SK-N-SH treated with all-trans-retinoic acid at 6 μM for 48 hours (cell line): ENCODE measurements at regions not wholly inside any gene's neighbourhood (a gene's known extent, or its start where the extent isn't known, plus 50 kb on each side); places are given as distances from the start of the nearest gene placed in this dataset.

Experiments
- ATAC-seq: fragments of 200-7000 bp; cut with Tn5 transposase; 3 replicates; pipeline ENCODE4 v1.9.1; 2020; ENCODE audit warnings: mild to moderate bottlenecking, moderate library complexity
- ARNTL ChIP-seq: fragments of 450-650 bp; formaldehyde crosslinking; IDR thresholded peaks from 2 replicates; pipeline ENCODE4 v1.5.0; 2020; ENCODE audit warnings: low read depth, mild to moderate bottlenecking, moderate library complexity, borderline replicate concordance
- BACH2 ChIP-seq: fragments of 250-450 bp; sonication (Bioruptor Pico); IDR thresholded peaks from 2 replicates; pipeline ENCODE4 v1.9.0; 2021; ENCODE audit warnings: mild to moderate bottlenecking, borderline replicate concordance
- CSDC2 ChIP-seq: fragments of 250-450 bp; sonication (Bioruptor Pico); IDR thresholded peaks from 2 replicates; pipeline ENCODE4 v1.5.0; 2020; ENCODE audit warnings: mild to moderate bottlenecking, moderate library complexity
- ESRRG ChIP-seq: fragments of 250-450 bp; sonication (Bioruptor Pico); IDR thresholded peaks from 2 replicates; pipeline ENCODE4 v1.6.1; 2021; ENCODE audit warnings: mild to moderate bottlenecking
- GLIS3 ChIP-seq: fragments of 250-450 bp; sonication (Bioruptor Pico); IDR thresholded peaks from 2 replicates; pipeline ENCODE4 v1.5.0; 2020; ENCODE audit warnings: mild to moderate bottlenecking, moderate library complexity
- ISL1 ChIP-seq: fragments of 250-450 bp; sonication (Bioruptor Pico); IDR thresholded peaks from 2 replicates; pipeline ENCODE4 v2.1.2; 2022; ENCODE audit warnings: mild to moderate bottlenecking, moderate library complexity
- OSR1 ChIP-seq: fragments of 250-450 bp; sonication (Bioruptor Pico); IDR thresholded peaks from 2 replicates; pipeline ENCODE4 v1.8.0; 2022; ENCODE audit warnings: moderate library complexity, mild to moderate bottlenecking, inconsistent platforms
- PATZ1 ChIP-seq: fragments of 250-450 bp; sonication (Bioruptor Pico); IDR thresholded peaks from 2 replicates; pipeline ENCODE4 v1.8.0; 2020; ENCODE audit warnings: mild to moderate bottlenecking, moderate library complexity, borderline replicate concordance
- PPARA ChIP-seq: fragments of 250-450 bp; sonication (Bioruptor Pico); IDR thresholded peaks from 2 replicates; pipeline ENCODE4 v1.5.0; 2020; ENCODE audit warnings: mild to moderate bottlenecking, borderline replicate concordance
- RARB ChIP-seq: fragments of 250-450 bp; sonication (Bioruptor Pico); IDR thresholded peaks from 2 replicates; pipeline ENCODE4 v1.8.0; 2021; ENCODE audit warnings: mild to moderate bottlenecking, moderate library complexity
- SNAI2 ChIP-seq: fragments of 250-450 bp; sonication (Bioruptor Pico); IDR thresholded peaks from 2 replicates; pipeline ENCODE4 v1.5.0; 2020; ENCODE audit warnings: mild to moderate bottlenecking, moderate library complexity
- TCF4 ChIP-seq: fragments of 250-450 bp; sonication (Bioruptor Pico); IDR thresholded peaks from 2 replicates; pipeline ENCODE4 v1.8.0; 2021; ENCODE audit warnings: mild to moderate bottlenecking, moderate library complexity, borderline replicate concordance
- TOX ChIP-seq: fragments of 250-450 bp; sonication (Bioruptor Pico); IDR thresholded peaks from 2 replicates; pipeline ENCODE4 v1.8.0; 2021; ENCODE audit warnings: mild to moderate bottlenecking, moderate library complexity, borderline replicate concordance
- TSHZ2 ChIP-seq: fragments of 250-450 bp; sonication (Bioruptor Pico); IDR thresholded peaks from 2 replicates; pipeline ENCODE4 v1.5.0; 2020; ENCODE audit warnings: mild to moderate bottlenecking, moderate library complexity
- ZC3H10 ChIP-seq: fragments of 250-450 bp; sonication (Bioruptor Pico); IDR thresholded peaks from 2 replicates; pipeline ENCODE4 v1.5.1; 2021; ENCODE audit warnings: mild to moderate bottlenecking, moderate library complexity
- ZFP3 ChIP-seq: fragments of 250-450 bp; sonication (Bioruptor Pico); IDR thresholded peaks from 2 replicates; pipeline ENCODE4 v1.5.0; 2020; ENCODE audit warnings: mild to moderate bottlenecking, moderate library complexity
- ZFP30 ChIP-seq: fragments of 450-650 bp; formaldehyde crosslinking; IDR thresholded peaks from 2 replicates; pipeline ENCODE4 v1.5.0; 2022; ENCODE audit warnings: mild to moderate bottlenecking, moderate library complexity
- ZNF70 ChIP-seq: fragments of 450-650 bp; formaldehyde crosslinking; IDR thresholded peaks from 2 replicates; pipeline ENCODE4 v1.5.0; 2020; ENCODE audit warnings: mild to moderate bottlenecking, moderate library complexity
- ZNF8 ChIP-seq: fragments of 450-650 bp; formaldehyde crosslinking; IDR thresholded peaks from 2 replicates; pipeline ENCODE4 v1.5.0; 2020; ENCODE audit warnings: mild to moderate bottlenecking, moderate library complexity
- TF ChIP-seq, protein P1 (sequence below): fragments of 250-450 bp; sonication (Bioruptor Pico); IDR thresholded peaks from 2 replicates; pipeline ENCODE4 v1.5.1; 2020; ENCODE audit warnings: low read depth, mild to moderate bottlenecking, moderate library complexity
- TF ChIP-seq, protein P2 (sequence below): fragments of 250-450 bp; sonication (Bioruptor Pico); IDR thresholded peaks from 2 replicates; pipeline ENCODE4 v1.5.1; 2021; ENCODE audit warnings: mild to moderate bottlenecking, moderate library complexity

GRCh38 chr4:187612301-187612700, 383.3 kb upstream of the ZFP42 start:
- no peak for TF ChIP-seq ZC3H10 (CRISPR knock-in tag)
- TF ChIP-seq RARB (CRISPR knock-in tag) = no peak
- no peak for TF ChIP-seq ZNF70 (CRISPR knock-in tag)
- TF ChIP-seq TOX (CRISPR knock-in tag) = no peak
- TF ChIP-seq TCF4 = no peak
- no peak for TF ChIP-seq ARNTL (CRISPR knock-in tag)
- no peak for TF ChIP-seq ZNF8 (CRISPR knock-in tag)
- no peak for TF ChIP-seq TSHZ2 (CRISPR knock-in tag)
- no peak for TF ChIP-seq OSR1
- no peak for TF ChIP-seq PATZ1 (CRISPR knock-in tag)
- no peak for ATAC-seq

DNA sequence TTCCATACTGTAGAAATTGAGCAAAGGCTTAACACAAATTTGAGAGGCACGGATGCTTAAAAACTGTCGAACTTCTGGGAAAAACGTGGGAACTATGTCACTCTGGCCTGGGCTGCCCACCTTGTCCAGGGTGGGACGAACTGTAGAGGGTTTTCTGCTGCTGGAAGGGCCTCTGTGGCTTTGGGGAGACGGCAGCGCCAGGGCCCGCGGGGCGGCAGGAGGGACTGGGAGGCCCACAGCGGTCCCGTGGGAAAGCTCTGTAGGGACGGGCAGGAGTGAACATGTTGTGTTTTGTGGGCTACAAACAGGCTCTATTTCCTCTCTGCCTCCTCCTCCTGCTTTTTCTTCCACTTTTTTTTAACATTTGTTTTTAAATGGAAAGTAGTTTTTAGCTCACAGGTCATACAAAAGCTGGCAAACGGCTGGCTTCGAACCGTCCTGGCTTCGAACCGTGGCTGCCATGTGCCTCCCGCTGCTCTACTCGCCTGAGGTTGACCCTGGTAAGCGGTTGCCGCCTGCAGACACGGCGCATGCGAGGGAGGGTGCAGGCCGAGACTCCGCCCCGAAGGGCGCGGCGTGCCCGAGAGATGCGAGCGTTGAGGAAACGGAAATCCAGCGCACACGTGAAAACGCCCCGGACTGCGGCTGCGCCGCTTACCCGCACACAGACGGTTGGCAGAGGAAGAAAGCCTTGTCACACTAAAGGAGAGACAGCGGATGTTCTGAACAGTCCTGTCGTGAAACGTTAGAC, 382.3 kb upstream of the ZFP42 start:
- ATAC-seq = no peak

GRCh38 chr4:187615972-187616371, 379.6 kb upstream of the ZFP42 start:
- no peak for ATAC-seq
- TF ChIP-seq, protein P1, sequence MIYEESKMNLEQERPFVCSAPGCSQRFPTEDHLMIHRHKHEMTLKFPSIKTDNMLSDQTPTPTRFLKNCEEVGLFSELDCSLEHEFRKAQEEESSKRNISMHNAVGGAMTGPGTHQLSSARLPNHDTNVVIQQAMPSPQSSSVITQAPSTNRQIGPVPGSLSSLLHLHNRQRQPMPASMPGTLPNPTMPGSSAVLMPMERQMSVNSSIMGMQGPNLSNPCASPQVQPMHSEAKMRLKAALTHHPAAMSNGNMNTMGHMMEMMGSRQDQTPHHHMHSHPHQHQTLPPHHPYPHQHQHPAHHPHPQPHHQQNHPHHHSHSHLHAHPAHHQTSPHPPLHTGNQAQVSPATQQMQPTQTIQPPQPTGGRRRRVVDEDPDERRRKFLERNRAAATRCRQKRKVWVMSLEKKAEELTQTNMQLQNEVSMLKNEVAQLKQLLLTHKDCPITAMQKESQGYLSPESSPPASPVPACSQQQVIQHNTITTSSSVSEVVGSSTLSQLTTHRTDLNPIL (CRISPR knock-in tag) = no peak
- no peak for TF ChIP-seq PATZ1 (CRISPR knock-in tag)
- TF ChIP-seq ISL1 (CRISPR knock-in tag) = no peak
- no peak for TF ChIP-seq BACH2
- TF ChIP-seq CSDC2 (CRISPR knock-in tag) = no peak
- no peak for TF ChIP-seq ZFP3
- TF ChIP-seq ZC3H10 (CRISPR knock-in tag) = no peak
- no peak for TF ChIP-seq ESRRG (CRISPR knock-in tag)
- TF ChIP-seq, protein P2, sequence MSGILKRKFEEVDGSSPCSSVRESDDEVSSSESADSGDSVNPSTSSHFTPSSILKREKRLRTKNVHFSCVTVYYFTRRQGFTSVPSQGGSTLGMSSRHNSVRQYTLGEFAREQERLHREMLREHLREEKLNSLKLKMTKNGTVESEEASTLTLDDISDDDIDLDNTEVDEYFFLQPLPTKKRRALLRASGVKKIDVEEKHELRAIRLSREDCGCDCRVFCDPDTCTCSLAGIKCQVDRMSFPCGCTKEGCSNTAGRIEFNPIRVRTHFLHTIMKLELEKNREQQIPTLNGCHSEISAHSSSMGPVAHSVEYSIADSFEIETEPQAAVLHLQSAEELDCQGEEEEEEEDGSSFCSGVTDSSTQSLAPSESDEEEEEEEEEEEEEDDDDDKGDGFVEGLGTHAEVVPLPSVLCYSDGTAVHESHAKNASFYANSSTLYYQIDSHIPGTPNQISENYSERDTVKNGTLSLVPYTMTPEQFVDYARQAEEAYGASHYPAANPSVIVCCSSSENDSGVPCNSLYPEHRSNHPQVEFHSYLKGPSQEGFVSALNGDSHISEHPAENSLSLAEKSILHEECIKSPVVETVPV = no peak
- TF ChIP-seq RARB (CRISPR knock-in tag) = no peak
- no peak for TF ChIP-seq SNAI2 (CRISPR knock-in tag)
- no peak for TF ChIP-seq TCF4
- no peak for TF ChIP-seq ZFP30 (CRISPR knock-in tag)
- TF ChIP-seq GLIS3 = no peak
- TF ChIP-seq OSR1 = no peak
- no peak for TF ChIP-seq ZNF8 (CRISPR knock-in tag)
- no peak for TF ChIP-seq TSHZ2 (CRISPR knock-in tag)
- TF ChIP-seq PPARA (CRISPR knock-in tag) = no peak

More for the DNA sequence above, 382.3 kb upstream of the ZFP42 start:
- no peak for TF ChIP-seq ARNTL (CRISPR knock-in tag)
- TF ChIP-seq, protein P2 = no peak
